ENCODE measurements at regions not wholly inside any gene's neighbourhood (a gene's known extent, or its start where the extent isn't known, plus 50 kb on each side); places are given as distances from the start of the nearest gene placed in this dataset.

DNA sequence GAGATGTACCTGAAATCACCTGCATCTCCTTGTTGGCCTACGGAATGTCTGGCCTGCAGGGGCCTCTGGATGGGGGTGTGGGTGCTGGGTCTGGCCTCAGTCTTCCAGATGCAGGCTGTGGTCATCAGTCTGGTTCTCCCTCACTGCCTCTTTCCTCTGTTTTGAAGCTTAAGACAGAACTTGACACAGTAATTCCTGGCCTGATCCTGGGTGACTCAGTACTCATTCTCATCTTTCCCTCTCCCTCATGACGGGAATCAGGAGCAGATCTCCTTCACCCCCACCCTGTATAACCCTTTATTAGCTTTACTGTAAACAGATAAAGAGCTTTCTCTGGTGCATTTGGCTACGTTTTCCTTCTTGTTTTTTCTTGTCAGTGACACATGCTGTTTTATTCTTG lies 89.3 kb upstream of the ADAMTS16 start:
- ChIA-PET POLR2A (no interaction called here), CTCF (no interaction called here)
- H3K4me3 ChIP-seq (ENCODE audit: low read depth, low read length): no peak overlapping the region
- TF ChIP-seq, protein P1, sequence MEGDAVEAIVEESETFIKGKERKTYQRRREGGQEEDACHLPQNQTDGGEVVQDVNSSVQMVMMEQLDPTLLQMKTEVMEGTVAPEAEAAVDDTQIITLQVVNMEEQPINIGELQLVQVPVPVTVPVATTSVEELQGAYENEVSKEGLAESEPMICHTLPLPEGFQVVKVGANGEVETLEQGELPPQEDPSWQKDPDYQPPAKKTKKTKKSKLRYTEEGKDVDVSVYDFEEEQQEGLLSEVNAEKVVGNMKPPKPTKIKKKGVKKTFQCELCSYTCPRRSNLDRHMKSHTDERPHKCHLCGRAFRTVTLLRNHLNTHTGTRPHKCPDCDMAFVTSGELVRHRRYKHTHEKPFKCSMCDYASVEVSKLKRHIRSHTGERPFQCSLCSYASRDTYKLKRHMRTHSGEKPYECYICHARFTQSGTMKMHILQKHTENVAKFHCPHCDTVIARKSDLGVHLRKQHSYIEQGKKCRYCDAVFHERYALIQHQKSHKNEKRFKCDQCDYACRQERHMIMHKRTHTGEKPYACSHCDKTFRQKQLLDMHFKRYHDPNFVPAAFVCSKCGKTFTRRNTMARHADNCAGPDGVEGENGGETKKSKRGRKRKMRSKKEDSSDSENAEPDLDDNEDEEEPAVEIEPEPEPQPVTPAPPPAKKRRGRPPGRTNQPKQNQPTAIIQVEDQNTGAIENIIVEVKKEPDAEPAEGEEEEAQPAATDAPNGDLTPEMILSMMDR (IDR thresholded peaks at IDR 0.05; ENCODE audit: insufficient read depth, low read length, missing control alignments): no peak
- DNase-seq (ENCODE audit: low read depth, low spot score): no peak

GRCh38 chr5:5055712-5056111 lies 84.4 kb upstream of the ADAMTS16 start:
- ChIA-PET CTCF (no interaction called here), POLR2A (no interaction called here)
- H3K4me3 ChIP-seq (ENCODE audit: low read depth, low read length): no peak overlapping the region
- TF ChIP-seq, protein P1 (IDR thresholded peaks at IDR 0.05; ENCODE audit: insufficient read depth, low read length, missing control alignments): no peak
- no peak for DNase-seq (ENCODE audit: low read depth, low spot score)

GRCh38 chr5:5061836-5062235 lies 78.3 kb upstream of the ADAMTS16 start:
- H3K4me3 ChIP-seq (ENCODE audit: low read depth, low read length): no peak overlapping the region
- ChIA-PET POLR2A (no interaction called here), CTCF (no interaction called here)
- TF ChIP-seq, protein P1 (IDR thresholded peaks at IDR 0.05; ENCODE audit: insufficient read depth, low read length, missing control alignments): no peak
- no peak for DNase-seq (ENCODE audit: low read depth, low spot score)

DNA sequence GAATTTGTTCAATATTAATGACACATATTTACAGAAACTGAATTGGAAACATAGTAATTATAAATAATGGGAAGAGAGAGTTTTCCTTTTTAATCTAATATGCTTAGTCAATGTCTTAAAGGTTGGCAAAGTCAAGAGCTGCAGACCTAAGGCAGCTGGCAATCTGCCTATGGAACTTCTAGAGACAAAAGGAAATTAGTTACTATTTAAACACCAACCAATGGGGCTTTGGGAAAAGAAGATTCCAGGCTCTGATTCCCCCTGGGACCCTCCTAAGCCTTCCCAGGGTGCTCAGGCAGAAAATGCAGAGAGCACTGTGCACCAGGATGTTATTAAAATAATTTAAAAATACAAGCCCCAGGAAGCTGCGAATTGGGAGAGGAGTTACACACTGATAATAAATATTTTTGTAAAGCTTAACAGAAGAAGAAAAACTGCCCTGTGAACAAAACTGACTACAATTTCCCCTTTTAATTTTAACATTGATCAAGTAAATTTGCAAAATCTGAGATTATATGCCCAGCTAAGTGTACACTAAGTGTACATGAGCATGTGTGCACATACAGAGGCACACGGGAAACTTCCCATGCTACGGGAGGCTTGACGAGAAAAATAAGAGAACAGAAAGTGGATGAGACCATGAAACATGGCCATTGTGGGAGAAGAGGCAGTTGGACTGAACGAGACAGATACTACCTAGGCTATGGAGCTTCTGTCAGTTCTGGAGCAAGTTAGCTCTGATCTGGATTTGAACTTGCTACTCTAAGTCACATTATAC lies 77.4 kb upstream of the ADAMTS16 start:
- CTCF ChIA-PET: no interaction called here
- TF ChIP-seq, protein P1 (IDR thresholded peaks at IDR 0.05; ENCODE audit: insufficient read depth, low read length, missing control alignments): no peak
- POLR2A ChIA-PET: no interaction called here
- no peak overlapping the region for H3K4me3 ChIP-seq (ENCODE audit: low read depth, low read length)
- DNase-seq (ENCODE audit: low read depth, low spot score): no peak

- ChIA-PET POLR2A (no interaction called here), CTCF (no interaction called here)
- no peak overlapping the region for H3K4me3 ChIP-seq (ENCODE audit: low read depth, low read length)
- no peak for DNase-seq (ENCODE audit: low read depth, low spot score)
- TF ChIP-seq, protein P1 (IDR thresholded peaks at IDR 0.05; ENCODE audit: insufficient read depth, low read length, missing control alignments): no peak
Observed at GRCh38 chr5:5063533-5063953, 76.6 kb upstream of the ADAMTS16 start.

DNA sequence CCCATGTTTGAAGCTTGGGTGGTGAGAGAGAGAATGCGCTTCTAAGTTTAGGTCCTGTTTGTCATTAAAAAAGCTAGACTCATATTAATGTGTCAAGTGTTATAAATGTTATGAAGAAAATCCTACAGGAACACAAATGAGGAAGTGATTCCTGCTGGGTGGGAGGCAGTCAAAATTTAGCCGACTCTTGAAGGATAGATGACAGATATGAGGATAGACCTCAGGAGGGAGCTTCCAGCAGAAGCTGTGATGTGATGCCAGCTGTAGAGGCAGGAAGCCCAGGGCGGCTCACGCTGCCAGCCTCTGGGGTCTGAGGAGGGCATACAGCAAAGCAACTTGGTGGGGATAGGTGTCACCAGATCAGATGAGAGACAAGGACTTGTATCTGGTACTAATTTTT lies 74.7 kb upstream of the ADAMTS16 start:
- ChIA-PET POLR2A (no interaction called here), CTCF (no interaction called here)
- H3K4me3 ChIP-seq (ENCODE audit: low read depth, low read length): no peak overlapping the region
- TF ChIP-seq, protein P1 (IDR thresholded peaks at IDR 0.05; ENCODE audit: insufficient read depth, low read length, missing control alignments): no peak
- DNase-seq (ENCODE audit: low read depth, low spot score): no peak
